ENCODE measurements at regions not wholly inside any gene's neighbourhood (a gene's known extent, or its start where the extent isn't known, plus 50 kb on each side); places are given as distances from the start of the nearest gene placed in this dataset.
A peak's percentile ranks its signal among the peaks of the same experiment; 100 is the strongest.

DNA sequence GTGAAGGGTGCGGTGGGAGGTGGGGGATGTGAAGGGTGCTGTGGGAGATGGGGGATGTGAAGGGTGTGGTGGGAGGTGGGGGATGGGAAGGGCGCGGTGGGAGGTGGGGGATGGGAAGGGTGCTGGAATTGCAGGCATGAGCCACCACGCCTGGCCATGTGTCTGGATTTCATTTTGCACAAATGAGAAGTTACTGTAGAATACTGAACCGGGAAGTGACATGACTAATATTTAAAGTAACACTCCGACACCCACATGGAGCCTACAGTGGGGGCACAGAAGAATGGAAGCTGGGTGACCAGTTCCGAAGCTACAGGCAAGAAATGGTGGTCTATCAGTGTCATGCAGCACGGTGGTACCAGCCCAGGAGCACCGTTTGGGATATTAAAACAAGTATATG, 69.9 kb upstream of the SPTLC1 start:
- no peak for DNase-seq

DNA sequence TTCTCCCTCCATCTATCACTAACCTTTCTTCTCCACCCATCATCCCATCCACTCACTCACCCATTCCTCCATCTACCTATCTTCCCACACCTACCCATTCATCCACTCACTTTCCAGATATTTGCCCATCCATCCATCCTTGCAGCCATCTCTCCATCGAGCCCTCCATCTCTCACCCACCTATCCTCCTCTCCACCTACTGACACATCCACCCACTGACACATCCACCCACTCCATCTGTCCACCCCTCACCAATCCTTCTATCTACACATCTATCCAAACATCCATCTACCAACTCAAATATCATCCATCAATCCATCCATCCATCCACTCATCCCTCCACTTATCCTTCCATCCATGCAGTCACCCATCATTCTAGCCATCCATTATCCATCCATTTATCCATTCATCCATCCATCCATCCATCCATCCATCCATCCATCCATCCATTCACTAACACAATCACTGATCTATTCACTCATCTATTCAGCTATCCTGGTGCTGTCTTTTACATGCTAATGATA, 68.9 kb upstream of the SPTLC1 start:
- no peak for DNase-seq

DNA sequence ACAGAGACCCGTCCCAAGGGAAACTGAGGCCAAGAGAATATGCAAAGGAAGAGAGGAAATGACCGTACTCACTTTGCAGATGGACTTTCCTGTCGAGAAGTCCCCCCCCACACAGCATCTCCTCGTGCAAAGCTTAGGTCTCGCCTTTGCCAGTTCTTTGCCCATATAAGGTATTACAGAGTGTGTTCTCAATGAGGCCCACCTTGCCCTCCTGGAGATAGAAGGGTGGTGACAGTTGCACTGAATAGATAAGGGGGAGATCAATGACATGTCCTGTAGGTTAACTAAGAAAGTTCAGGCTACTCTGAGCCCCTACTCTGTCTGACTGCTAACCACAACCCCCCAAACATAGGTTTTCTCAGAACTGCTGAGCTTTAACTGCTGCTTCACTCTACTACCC, 68.2 kb upstream of the SPTLC1 start:
- no peak for DNase-seq

DNA sequence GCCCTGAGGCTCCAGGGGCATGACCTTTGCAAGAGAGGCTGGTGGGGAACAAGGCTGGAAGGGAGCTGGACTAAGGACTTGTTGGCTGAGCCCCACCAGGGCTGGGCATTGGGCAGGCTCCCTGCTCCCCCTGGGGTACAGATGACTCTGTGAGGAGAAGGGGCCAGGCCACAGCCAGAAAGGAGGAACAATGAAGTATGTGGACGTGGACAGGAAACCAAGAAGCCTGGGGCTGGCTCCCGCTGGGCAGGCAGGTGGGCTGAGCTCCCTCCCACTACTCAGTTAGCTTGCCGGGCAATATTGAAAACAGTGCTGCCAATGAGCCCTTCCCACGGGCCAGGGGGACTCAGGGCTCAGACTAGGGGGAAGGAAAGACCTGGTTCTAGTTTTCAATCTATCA, 66.1 kb upstream of the SPTLC1 start:
- no peak for DNase-seq

DNA sequence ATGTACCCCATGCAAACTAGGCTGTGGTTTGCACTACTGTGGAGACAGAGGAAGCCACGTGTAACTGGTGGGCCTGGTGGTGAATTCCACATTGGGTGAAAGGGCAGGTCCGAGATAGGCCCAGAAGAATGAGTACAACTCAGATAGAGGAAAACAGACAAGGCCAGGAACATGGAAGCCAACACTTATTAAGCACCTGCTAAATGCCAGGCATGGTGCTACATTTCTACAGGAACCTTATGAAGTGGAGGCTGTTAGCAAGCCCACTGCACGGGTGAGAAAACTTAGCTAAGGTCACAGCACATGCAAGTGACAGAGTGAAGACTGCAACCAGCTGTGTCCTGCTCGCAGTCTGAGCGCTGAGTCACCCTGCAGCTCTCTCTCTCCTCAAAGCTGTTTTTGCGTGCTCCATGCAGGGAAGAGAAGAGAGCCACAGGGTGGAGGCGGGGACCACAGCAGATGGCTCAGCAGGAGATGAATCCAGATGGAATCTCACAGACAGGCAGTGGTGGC, 65.5 kb upstream of the SPTLC1 start:
- DNase-seq: peak; percentile 8 to 41

DNA sequence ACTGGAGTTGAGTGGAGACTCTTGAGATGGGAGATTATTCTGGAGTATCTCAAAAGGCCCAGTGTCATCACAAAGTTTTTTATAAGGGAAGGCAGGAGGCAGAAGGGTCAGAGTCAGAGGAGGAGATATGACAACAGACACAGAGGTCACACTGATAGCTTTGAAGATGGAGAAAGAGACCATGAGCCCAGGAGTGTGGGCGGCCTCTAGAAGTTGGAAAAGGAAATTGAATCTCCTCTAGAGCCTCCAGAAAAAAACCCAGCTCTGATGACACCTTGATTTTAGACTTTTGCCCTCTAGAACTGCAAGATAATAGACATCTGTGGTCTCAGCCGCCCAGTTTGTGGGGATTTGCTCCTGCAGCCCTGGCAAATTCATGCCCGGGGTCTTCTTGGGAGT, 64.8 kb upstream of the SPTLC1 start:
- DNase-seq: no peak

DNA sequence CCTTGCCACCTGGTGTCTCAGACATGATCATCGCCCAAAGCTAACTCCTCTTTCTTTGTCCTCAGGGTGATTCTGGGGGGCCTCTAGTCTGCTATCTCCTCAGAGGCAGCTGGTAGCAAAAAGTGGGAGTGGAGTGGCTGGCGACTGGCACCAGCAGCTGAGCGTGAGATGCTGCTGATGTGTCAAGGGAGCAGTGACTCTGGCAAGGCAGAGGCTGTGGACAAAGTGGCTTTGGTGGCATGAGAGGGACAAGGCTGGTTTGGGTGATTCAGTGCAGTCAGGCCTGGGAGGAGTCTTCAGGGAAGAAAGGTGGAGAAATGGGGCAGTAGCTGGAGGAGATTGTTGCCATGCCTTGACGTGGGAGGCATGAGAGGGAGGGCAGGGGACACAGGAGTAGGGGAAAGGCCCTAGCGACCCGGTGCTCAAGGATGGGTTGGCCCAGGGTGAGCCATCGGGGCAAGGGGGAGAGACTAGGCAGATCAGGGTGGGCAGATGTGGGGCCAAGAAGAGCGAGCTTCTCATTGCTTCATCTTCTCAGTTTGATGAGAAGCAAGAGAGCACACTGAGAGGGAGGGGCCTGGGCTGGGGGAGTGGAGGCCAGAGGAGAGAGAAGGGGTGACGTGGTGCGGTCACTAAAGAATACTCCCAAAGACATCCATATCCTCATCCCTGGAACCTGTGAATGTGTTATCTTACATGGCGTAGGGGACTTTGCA, 64.2 kb upstream of the SPTLC1 start:
- DNase-seq: no peak

DNA sequence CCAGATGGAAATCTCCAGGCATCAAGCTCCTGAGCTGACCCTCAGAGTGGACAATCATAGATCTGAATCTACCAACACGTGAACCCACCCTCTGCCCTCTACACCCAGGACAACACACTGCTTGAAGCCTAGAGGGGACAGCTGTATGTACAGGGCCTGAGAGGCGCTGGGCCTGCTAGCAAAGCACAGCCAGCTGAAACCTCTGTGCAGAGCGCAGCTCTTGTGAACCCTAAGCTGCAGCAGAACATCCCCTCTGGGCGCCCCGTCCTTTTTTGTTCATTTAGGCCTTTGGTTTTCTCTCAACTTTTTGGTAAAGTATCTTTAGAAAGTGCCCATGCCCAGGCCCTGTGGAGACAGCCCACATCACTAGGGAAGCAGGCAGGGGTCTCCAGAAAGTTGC, 62.4 kb upstream of the SPTLC1 start:
- DNase-seq: no peak

DNA sequence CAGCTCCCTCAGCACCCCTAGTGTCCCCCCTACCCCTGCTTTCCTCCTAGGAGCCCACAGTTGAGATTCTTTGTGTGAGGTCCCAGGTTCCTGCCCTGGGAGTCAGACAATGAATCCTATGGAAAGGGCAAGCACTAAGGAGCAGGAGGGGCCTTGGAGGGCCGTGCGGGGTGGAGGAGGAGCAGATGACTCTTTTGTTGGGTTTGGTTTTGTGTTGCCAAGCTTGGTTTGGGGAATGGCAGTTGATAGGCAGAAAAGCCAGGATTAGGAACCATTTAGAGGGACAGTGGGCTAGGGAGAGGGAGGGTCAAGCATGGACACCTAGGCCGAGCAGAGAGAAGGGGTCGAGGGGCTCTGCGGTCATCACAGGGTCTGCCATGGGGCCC, 61.6 kb upstream of the SPTLC1 start:
- DNase-seq: no peak

DNA sequence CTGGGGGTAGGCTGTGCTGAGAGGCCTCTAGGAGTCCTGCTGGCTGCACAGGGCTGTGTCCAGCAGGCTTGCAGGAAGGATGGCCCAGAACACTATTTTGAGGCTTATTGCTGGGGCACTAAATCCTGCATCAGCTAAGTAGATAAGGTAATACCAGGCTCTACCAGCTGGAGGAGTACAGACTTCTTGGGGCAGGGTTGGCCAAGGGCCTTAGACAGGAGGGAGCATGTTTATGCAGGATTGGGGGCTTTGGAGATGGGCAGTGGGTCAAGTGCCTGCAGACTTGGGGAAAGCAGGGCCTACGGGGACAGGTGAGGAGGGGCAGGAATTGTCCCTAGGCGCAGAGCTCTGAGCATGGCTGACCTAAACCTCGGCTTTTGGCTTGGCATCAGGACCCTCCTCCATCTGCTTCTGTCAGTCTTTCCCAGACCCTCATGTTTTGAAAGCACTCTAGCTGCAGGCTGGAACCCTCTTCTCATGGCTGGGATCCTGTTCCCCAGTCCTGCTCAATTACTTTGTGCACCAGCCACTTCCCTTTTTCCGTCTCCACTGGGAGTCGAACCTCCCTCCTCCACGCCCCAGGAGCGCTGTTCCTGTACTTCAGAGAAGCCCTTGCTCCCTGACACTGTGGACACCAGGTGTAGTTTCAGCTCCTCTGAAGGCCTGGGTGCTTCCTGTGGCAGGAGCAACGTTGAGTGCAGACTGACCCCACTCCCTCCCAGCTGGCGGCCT, 61.0 kb upstream of the SPTLC1 start:
- no peak for DNase-seq

DNA sequence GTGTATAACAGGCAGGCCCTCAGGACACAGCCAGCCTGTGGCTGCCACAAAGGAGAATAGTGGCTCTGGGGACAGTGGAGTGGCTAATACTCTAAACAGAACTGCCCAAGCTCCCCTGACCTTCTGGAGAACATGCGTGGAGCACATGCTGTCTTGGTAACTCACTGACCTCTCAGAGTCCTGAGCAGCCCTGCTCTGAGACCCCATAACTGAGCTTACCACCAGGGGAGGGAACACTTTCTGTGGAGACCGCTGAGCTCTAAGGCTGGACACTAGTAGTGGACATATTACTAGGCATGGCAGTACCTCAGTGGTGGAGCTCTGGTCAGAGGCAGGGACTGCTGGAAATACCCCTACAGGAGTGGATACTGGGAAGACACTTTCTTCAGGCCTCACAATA, 60.2 kb upstream of the SPTLC1 start:
- DNase-seq: no peak

DNA sequence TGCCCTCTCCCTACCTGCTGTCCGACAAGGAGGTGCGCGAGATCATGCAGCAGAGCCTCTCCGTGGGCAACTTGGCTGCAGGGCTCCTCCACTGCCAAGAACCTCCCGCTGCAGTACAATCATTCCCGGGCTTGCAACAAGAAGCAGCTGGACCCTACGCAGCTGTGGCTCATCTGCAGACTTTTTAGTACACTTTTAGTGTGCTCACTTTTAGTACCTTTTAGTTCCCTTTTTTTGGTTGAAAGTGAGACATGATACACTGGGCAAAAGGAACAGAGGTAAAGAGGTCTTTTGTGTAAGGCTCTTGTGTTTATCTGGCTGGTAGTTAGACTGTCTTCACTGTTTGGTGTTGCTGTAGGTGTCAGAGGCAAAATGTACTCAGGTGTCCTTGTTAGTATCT, 58.1 kb upstream of the SPTLC1 start:
- no peak for DNase-seq

DNA sequence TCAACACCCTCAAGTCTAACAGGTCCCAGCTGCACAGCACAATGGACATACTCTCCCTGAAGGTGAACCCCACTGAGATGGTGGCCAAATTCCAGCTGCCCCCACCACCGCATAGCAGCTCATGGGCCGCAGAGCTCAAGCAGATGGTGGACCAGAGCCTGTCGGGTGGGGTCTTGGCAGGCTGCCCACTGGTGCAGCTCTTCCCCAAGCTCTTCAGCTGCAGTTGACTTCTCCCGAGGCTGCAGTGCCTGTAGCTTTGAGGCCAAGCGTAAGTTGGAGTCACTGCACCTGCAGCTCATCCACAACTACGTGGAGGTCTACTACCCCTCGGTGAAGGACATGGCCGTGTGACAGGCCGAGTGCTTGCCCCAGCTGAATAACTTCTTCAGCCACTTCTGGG, 56.6 kb upstream of the SPTLC1 start:
- DNase-seq: no peak

DNA sequence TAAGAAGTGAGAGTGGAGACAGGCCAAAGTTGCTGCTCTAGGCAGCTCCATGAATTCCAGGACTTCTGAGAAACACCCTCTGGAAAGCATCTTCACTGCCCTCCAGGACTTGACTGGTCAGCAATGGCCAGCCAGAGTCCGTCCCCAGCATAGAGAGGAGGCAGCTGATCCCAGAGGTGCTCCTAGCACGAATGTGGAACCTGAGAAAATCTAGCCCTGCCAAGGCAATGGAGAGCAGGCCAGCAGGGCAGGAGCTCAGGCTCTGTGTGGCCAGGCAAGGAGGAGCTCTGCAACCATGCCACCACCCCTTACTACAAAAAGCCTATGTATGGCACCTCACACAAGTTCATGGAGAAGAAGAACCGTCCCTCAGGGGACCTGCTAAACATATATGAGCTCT, 56.1 kb upstream of the SPTLC1 start:
- no peak for DNase-seq

DNA sequence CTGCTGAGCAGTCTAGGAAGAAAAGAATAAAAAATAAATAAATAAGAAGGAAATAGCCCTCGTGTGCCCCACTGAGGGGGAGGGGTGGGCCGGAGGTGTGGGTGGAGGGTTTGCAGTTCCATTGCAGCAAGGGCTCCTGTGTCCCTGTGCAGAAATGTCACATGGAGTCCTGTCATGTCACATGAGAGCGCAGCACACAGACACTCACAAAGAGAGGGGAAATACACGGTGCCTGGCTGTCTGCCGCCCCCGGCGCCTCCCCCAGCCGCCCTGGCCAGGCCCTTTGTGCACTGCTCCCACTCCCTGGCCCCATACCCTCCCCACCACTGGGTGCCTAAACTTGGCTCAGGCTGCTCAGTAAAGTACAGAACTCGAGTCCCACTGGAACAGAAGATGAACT, 55.6 kb upstream of the SPTLC1 start:
- no peak for DNase-seq

DNA sequence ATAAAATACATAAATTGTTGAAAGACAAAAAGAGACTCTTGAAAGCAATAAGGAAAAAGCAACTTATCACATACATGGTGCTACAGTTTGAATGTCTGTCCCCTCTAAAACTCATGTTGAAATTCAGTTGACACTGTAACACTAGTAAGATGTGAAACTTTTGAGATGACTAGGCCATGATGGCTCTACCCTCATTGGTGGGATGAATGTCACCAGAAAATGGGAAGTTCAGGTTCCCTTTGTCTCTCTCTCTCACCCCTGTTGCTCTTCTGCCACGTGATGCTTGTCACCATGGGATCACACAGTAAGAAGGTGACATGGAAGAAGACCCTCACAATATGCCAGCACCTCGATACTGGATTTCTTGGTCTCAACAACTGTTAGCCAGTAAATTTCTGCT, 50.3 kb upstream of the SPTLC1 start:
- no peak for DNase-seq

Measured in hippocampal formation (tissue), 2 donors.